ENCODE measurements at regions not wholly inside any gene's neighbourhood (a gene's known extent, or its start where the extent isn't known, plus 50 kb on each side); places are given as distances from the start of the nearest gene placed in this dataset.

- intact Hi-C loops (cut with micrococcal nuclease; ENCODE audit: unreplicated experiment) = loop anchor here (5.0 to 10.0 kb wide), 2 partner anchors 145 to 193 kb away; no protein-coding TSS in a partner anchor
- BruUV-seq (replicated peaks) = no TSS peak
- TF ChIP-seq CTCF (conservative IDR thresholded peaks at IDR 0.05; ENCODE audit: low read depth, low read length) (no peak), EZH2 (IDR thresholded peaks at IDR 0.05; ENCODE audit: borderline replicate concordance, low read depth, low read length, poor library complexity, severe bottlenecking) (no peak)
- no peak for DNase-seq (ENCODE audit: low spot score)
- Histone ChIP-seq H3K4me3 (ENCODE audit: low read depth, low read length, poor library complexity, severe bottlenecking) (peak overlapping the region; percentile 36), H3K36me3 (ENCODE audit: insufficient read depth, low read length, poor library complexity, severe bottlenecking) (no peaks in the 10 kb centered on the region), H3K27me3 (replicated peaks; ENCODE audit: insufficient read depth, low read depth, low read length, poor library complexity) (no peaks in the 10 kb centered on the region), H3K27ac (ENCODE audit: low read depth, low read length, poor library complexity, severe bottlenecking) (peak overlapping the region; percentile 85), H3K4me1 (ENCODE audit: insufficient read depth, low read length, poor library complexity, severe bottlenecking) (peaks cover 44% of the 10 kb centered on the region), H3K9me3 (ENCODE audit: low read depth, low read length, poor library complexity, severe bottlenecking) (no peaks in the 10 kb centered on the region)
- POLR2A ChIA-PET (ENCODE audit: low non-redundant PET) = no interaction called here
- CTCF ChIA-PET = no interaction called here
Observed at GRCh38 chr9:129337336-129338140, 159.5 kb upstream of the IER5L start.

- TF ChIP-seq EZH2 (IDR thresholded peaks at IDR 0.05; ENCODE audit: borderline replicate concordance, low read depth, low read length, poor library complexity, severe bottlenecking) = no peak
- TF ChIP-seq CTCF (conservative IDR thresholded peaks at IDR 0.05; ENCODE audit: low read depth, low read length) = no peak
- POLR2A ChIA-PET (ENCODE audit: low non-redundant PET) = no interaction called here
- no peaks in the 10 kb centered on the region for H3K27me3 ChIP-seq (replicated peaks; ENCODE audit: insufficient read depth, low read depth, low read length, poor library complexity)
- H3K36me3 ChIP-seq (ENCODE audit: insufficient read depth, low read length, poor library complexity, severe bottlenecking) = no peaks in the 10 kb centered on the region
- H3K27ac ChIP-seq (ENCODE audit: low read depth, low read length, poor library complexity, severe bottlenecking) = peak overlapping the region; percentile 85
- peak overlapping the region; percentile 36 for H3K4me3 ChIP-seq (ENCODE audit: low read depth, low read length, poor library complexity, severe bottlenecking)
- no TSS peak for BruUV-seq (replicated peaks)
- intact Hi-C loops (cut with micrococcal nuclease; ENCODE audit: unreplicated experiment) = loop anchor here (5.0 to 10.0 kb wide), 2 partner anchors 146 to 192 kb away; no protein-coding TSS in a partner anchor
- H3K4me1 ChIP-seq (ENCODE audit: insufficient read depth, low read length, poor library complexity, severe bottlenecking) = peaks cover 44% of the 10 kb centered on the region
- DNase-seq (ENCODE audit: low spot score) = peak; percentile 83
- H3K9me3 ChIP-seq (ENCODE audit: low read depth, low read length, poor library complexity, severe bottlenecking) = no peaks in the 10 kb centered on the region
- CTCF ChIA-PET = interaction anchor here (0.7 kb wide), 1 partner anchor 16 kb away, joined by 3 read pairs; no protein-coding TSS in a partner anchor
Observed at GRCh38 chr9:129336601-129337331, 158.7 kb upstream of the IER5L start.

- H3K9me3 ChIP-seq (ENCODE audit: low read depth, low read length, poor library complexity, severe bottlenecking) = no peaks in the 10 kb centered on the region
- POLR2A ChIA-PET (ENCODE audit: low non-redundant PET) = no interaction called here
- H3K27me3 ChIP-seq (replicated peaks; ENCODE audit: insufficient read depth, low read depth, low read length, poor library complexity) = no peaks in the 10 kb centered on the region
- peaks cover 44% of the 10 kb centered on the region for H3K4me1 ChIP-seq (ENCODE audit: insufficient read depth, low read length, poor library complexity, severe bottlenecking)
- intact Hi-C loops (cut with micrococcal nuclease; ENCODE audit: unreplicated experiment) = loop anchor here (5.0 to 10.0 kb wide), 2 partner anchors 146 to 191 kb away; no protein-coding TSS in a partner anchor
- no peaks in the 10 kb centered on the region for H3K36me3 ChIP-seq (ENCODE audit: insufficient read depth, low read length, poor library complexity, severe bottlenecking)
- no TSS peak for BruUV-seq (replicated peaks)
- CTCF ChIA-PET = interaction anchor here (0.7 kb wide), 1 partner anchor 16 kb away, joined by 3 read pairs; no protein-coding TSS in a partner anchor
- H3K4me3 ChIP-seq (ENCODE audit: low read depth, low read length, poor library complexity, severe bottlenecking) = peak overlapping the region; percentile 36
- DNase-seq (ENCODE audit: low spot score) = peak; percentile 42
- peak overlapping the region; percentile 85 for H3K27ac ChIP-seq (ENCODE audit: low read depth, low read length, poor library complexity, severe bottlenecking)
- TF ChIP-seq CTCF (conservative IDR thresholded peaks at IDR 0.05; ENCODE audit: low read depth, low read length) (no peak), EZH2 (IDR thresholded peaks at IDR 0.05; ENCODE audit: borderline replicate concordance, low read depth, low read length, poor library complexity, severe bottlenecking) (no peak)
Observed at GRCh38 chr9:129336130-129336528, 158.1 kb upstream of the IER5L start.
